ENCODE measurements at regions not wholly inside any gene's neighbourhood (a gene's known extent, or its start where the extent isn't known, plus 50 kb on each side); places are given as distances from the start of the nearest gene placed in this dataset.
A peak's percentile ranks its signal among the peaks of the same experiment; 100 is the strongest.

- TF ChIP-seq POLR2A (IDR thresholded peaks at IDR 0.05) = no peak
- TF ChIP-seq, protein P1, sequence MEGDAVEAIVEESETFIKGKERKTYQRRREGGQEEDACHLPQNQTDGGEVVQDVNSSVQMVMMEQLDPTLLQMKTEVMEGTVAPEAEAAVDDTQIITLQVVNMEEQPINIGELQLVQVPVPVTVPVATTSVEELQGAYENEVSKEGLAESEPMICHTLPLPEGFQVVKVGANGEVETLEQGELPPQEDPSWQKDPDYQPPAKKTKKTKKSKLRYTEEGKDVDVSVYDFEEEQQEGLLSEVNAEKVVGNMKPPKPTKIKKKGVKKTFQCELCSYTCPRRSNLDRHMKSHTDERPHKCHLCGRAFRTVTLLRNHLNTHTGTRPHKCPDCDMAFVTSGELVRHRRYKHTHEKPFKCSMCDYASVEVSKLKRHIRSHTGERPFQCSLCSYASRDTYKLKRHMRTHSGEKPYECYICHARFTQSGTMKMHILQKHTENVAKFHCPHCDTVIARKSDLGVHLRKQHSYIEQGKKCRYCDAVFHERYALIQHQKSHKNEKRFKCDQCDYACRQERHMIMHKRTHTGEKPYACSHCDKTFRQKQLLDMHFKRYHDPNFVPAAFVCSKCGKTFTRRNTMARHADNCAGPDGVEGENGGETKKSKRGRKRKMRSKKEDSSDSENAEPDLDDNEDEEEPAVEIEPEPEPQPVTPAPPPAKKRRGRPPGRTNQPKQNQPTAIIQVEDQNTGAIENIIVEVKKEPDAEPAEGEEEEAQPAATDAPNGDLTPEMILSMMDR (IDR thresholded peaks at IDR 0.05) = no peak
- H3K27me3 ChIP-seq = no peaks in the 10 kb centered on the region
- DNase-seq = no peak
- no peak overlapping the region for H3K4me3 ChIP-seq
- H3K9me3 ChIP-seq = no peaks in the 10 kb centered on the region
- H3K4me1 ChIP-seq = no peaks in the 10 kb centered on the region
- no peaks in the 10 kb centered on the region for H3K36me3 ChIP-seq
- H3K27ac ChIP-seq = no peak overlapping the region
These were observed 344.9 kb upstream of the RUNX1 start for GRCh38 chr21:35394049-35394448.

DNA sequence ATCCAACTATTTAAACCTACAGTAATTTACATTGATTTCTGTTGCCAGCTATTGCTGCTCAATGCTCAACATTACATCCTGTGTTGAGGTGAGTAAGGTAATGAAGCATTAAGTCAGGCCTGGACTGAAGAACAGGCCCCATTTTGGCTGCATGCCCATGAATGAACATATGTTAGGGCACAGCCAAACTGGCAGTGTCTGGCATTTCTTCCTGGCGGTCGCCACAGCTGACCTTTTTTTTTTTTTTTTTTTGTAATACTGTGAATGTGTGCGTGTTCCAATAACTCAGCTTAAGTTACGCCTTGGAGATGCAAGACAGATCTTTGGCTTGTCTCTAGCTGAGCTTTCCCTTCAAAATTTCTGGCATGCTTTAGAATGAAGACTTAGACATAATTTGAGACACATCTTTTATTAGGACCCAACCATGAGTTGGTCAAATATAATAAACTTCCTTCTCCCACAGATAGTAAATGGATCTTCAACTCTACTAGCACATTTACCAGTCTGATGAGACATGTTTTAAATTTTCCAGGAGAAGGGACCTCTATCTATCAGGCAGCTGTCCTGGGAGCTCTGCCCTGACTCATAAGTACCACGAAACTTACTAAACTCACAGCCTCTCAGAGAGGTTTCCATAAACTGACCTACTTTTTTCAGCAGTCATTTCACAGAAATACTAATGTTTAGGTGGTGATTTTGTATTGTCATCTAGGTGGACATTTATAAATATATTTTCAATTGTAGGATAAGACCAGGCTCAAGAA is 341.1 kb upstream of the RUNX1 start:
- no peak overlapping the region for H3K4me3 ChIP-seq
- peak overlapping the region in 1 of 4 donors; percentile 10 for H3K27ac ChIP-seq
- H3K9me3 ChIP-seq = no peaks in the 10 kb centered on the region
- no peak for TF ChIP-seq POLR2A (IDR thresholded peaks at IDR 0.05)
- TF ChIP-seq, protein P1 (IDR thresholded peaks at IDR 0.05) = no peak
- DNase-seq = no peak
- H3K36me3 ChIP-seq = no peaks in the 10 kb centered on the region
- H3K27me3 ChIP-seq = no peaks in the 10 kb centered on the region
- no peaks in the 10 kb centered on the region for H3K4me1 ChIP-seq

DNA sequence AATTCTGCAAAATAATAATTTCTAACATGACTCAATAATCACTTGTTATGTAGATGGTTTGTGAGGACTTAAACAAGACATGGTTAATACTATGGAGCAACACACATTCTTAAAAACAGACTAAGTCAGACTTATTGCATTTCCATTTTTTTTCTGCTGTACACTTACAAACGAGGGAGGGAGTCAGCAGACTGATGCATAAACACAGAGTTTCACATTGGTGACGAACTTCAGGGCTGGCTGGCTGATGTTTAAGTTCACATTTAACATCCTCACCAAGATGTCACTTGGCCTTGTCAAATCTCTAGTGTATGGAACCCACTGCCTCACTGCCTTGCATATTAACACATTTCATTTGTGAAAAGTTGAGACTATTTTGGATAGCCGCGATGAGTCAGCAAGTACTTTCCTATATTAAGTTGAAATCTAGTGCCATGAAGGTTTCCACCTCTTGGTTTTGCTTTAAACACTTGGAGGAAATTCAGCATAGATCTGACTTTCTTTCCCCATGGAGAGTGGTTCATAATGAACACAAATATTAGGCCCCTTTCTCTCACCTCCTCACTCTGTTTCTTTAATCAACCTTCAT is 337.5 kb upstream of the RUNX1 start:
- Histone ChIP-seq H3K36me3 (no peaks in the 10 kb centered on the region), H3K4me1 (no peaks in the 10 kb centered on the region), H3K27ac (no peak overlapping the region), H3K27me3 (no peaks in the 10 kb centered on the region), H3K4me3 (no peak overlapping the region), H3K9me3 (no peaks in the 10 kb centered on the region)
- TF ChIP-seq POLR2A (IDR thresholded peaks at IDR 0.05) = no peak
- TF ChIP-seq, protein P1 (IDR thresholded peaks at IDR 0.05) = no peak
- no peak for DNase-seq

GRCh38 chr21:35384375-35384774 is 335.3 kb upstream of the RUNX1 start:
- H3K27me3 ChIP-seq = no peaks in the 10 kb centered on the region
- no peaks in the 10 kb centered on the region for H3K4me1 ChIP-seq
- no peak overlapping the region for H3K4me3 ChIP-seq
- H3K36me3 ChIP-seq = no peaks in the 10 kb centered on the region
- no peaks in the 10 kb centered on the region for H3K9me3 ChIP-seq
- no peak overlapping the region for H3K27ac ChIP-seq
- TF ChIP-seq, protein P1 (IDR thresholded peaks at IDR 0.05) = no peak
- TF ChIP-seq POLR2A (IDR thresholded peaks at IDR 0.05) = no peak
- DNase-seq = no peak

DNA sequence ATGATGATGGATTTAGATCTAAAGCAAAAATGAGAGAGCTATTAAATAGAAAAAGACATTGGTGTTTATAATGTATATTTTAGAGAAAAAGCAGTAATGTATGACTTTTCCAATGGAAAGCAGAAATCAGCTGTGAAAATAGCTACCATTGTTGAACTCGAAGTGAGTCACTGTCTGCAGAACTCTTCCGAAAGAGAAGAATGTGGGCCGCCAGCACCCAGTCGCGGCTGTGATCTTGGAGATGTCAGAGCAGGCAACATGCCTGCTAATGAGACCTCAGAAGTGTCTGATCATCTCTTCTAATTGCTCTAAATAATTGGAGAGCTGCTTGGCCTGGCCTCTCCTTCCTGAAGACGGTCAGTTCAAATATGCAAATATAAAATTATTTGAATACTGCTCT is 333.6 kb upstream of the RUNX1 start:
- Histone ChIP-seq H3K36me3 (no peaks in the 10 kb centered on the region), H3K4me1 (no peaks in the 10 kb centered on the region), H3K27ac (no peak overlapping the region), H3K27me3 (no peaks in the 10 kb centered on the region), H3K4me3 (no peak overlapping the region), H3K9me3 (no peaks in the 10 kb centered on the region)
- TF ChIP-seq, protein P1 (IDR thresholded peaks at IDR 0.05) = no peak
- no peak for TF ChIP-seq POLR2A (IDR thresholded peaks at IDR 0.05)
- no peak for DNase-seq
